SK-N-MC (cell line): ENCODE measurements at regions not wholly inside any gene's neighbourhood (a gene's known extent, or its start where the extent isn't known, plus 50 kb on each side); places are given as distances from the start of the nearest gene placed in this dataset.

ENCODE experiments used
- EZH2 ChIP-seq: fragments of 200-600 bp; sonication (generic); IDR thresholded peaks from one replicate; pipeline ENCODE4 v1.6.1; 2017; ENCODE audit warnings: antibody characterized with exemption
- FOXP2 ChIP-seq: optimal IDR thresholded peaks from 2 replicates; pipeline ENCODE3; 2011; ENCODE audit warnings: mild to moderate bottlenecking, moderate library complexity; ENCODE audit not compliant: insufficient read depth; ENCODE audit errors: extremely low read length, control extremely low read depth
- POLR2AphosphoS5 ChIP-seq: IDR thresholded peaks from 2 replicates; pipeline ENCODE4 v1.6.1; 2012; ENCODE audit warnings: mild to moderate bottlenecking, low read depth, low read length, borderline replicate concordance

DNA sequence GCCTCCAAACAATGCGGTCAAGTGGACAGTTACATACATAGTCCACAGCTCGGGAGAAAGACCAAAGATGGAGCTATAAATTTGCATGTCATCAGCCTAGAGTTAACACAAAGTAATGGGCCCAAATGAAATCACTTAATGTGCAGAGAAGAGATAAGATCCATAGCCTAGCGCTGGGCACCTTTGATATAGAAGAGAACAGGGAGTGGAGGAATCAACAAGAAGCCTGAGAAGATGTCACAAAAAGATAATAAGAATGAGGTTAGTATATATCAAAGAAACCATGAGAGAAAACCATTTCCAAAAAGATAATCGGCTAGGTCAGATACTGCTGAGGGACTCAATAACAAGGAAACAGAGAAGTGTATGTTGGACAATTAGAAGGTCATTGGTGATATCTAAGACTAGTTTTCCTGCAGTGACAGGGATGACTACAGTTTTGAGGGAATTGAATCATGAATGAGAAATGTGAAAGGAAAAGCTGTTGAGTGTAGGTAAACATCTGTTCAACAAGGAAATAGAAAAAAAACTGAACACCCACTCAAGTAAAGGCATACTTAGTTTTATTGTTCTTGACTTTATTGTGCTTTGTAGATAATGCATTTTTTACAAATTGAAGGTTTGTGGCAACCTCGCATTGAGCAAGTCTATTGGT, 68.7 kb upstream of the CDH6 start:
- TF ChIP-seq EZH2: no peak
- no peak for TF ChIP-seq POLR2AphosphoS5
- TF ChIP-seq FOXP2: no peak
